OCI-LY7 (cell line): ENCODE measurements at regions not wholly inside any gene's neighbourhood (a gene's known extent, or its start where the extent isn't known, plus 50 kb on each side); places are given as distances from the start of the nearest gene placed in this dataset.

Source experiments
- CTCF ChIP-seq: fragments of 200-600 bp; sonication (generic); conservative IDR thresholded peaks from 2 replicates; pipeline ENCODE4 v1.5.1; 2014; ENCODE audit warnings: mild to moderate bottlenecking, antibody characterized with exemption, low read length, moderate library complexity, mixed read lengths
- EZH2phosphoT487 ChIP-seq: fragments of 200-600 bp; sonication (generic); IDR thresholded peaks from 2 replicates; pipeline ENCODE4 v1.6.1; 2018; ENCODE audit warnings: low read depth, borderline replicate concordance, mild to moderate bottlenecking, mixed run types, antibody characterized with exemption, low read length, moderate library complexity, mixed read lengths

GRCh38 chr5:71954329-71954728, 152.9 kb upstream of the MAP1B start:
- TF ChIP-seq CTCF (no peak), EZH2phosphoT487 (no peak)
